MV-4-11 (cell line): ENCODE measurements at regions not wholly inside any gene's neighbourhood (a gene's known extent, or its start where the extent isn't known, plus 50 kb on each side); places are given as distances from the start of the nearest gene placed in this dataset.

Experiments
- DNase-seq: peaks from one replicate; lab custom pipeline; 2025; lab: John Stamatoyannopoulos, UW

DNA sequence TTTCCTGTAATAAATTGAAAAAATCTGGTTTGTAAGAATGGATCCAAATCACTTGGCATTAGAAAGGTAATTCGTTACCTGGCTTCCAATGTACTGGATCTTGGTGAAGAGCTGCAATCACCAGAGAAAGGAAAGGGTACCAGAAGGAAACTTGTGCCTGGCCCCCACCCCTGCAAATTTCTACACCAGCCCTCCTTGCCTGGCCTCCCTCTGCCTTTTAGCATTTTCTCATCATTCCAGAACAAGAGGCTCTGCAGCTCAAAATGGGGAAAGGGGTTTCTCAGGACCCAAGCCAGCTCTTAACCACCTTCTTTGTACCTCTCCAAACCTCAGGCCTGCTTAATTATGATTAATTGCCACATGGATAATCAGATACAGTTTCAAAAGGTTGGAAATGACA, 612.8 kb upstream of the MGMT start:
- no peak for DNase-seq

GRCh38 chr10:128854963-128855362, 612.1 kb upstream of the MGMT start:
- DNase-seq, result no peak

- DNase-seq, result no peak
Measured at GRCh38 chr10:128855618-128856428, 611.2 kb upstream of the MGMT start.

- DNase-seq, result peak; percentile 20
Measured at GRCh38 chr10:128859738-128860386, 607.2 kb upstream of the MGMT start.

DNA sequence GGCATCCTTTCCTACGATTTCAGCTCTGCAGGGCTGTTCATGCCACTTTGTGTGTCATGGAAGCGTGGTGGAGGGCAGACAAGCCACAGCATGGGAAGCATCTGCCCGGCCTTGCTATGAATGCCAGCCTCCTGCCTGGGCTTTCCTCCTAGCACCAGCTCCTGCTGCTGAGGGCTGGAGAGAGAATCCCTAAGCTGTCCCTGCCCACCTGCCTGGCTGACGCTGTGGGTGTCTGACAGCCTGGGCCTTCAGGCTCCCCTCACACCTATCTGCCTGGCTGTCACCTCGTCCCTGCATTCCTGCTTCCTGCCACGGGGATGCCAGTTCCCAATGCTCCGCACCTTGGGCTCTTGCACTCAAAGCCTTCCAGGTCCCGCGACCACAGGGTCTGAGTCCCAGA, 606.5 kb upstream of the MGMT start:
- DNase-seq, result no peak

GRCh38 chr10:128861018-128861901, 605.8 kb upstream of the MGMT start:
- no peak for DNase-seq

DNA sequence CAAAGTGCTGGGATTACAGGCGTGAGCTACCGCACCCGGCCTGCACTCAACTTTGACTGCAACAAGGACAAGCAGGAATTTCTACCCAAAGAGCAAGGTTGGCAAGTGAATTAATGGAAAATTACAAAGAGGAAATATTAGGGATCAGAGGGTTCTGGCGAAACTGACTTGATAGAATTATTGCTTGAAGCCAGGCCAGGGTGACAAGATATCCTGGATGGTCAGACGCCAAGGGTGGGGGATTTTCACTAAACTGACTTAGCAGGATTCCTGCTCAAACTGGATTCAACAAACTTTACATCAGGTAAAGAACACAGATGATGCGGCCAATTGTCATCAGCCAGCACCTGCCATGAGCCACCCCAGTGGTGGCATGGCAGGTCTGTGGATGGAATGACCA, 603.6 kb upstream of the MGMT start:
- no peak for DNase-seq

- no peak for DNase-seq
Measured at GRCh38 chr10:128863823-128864405, 603.1 kb upstream of the MGMT start.

DNA sequence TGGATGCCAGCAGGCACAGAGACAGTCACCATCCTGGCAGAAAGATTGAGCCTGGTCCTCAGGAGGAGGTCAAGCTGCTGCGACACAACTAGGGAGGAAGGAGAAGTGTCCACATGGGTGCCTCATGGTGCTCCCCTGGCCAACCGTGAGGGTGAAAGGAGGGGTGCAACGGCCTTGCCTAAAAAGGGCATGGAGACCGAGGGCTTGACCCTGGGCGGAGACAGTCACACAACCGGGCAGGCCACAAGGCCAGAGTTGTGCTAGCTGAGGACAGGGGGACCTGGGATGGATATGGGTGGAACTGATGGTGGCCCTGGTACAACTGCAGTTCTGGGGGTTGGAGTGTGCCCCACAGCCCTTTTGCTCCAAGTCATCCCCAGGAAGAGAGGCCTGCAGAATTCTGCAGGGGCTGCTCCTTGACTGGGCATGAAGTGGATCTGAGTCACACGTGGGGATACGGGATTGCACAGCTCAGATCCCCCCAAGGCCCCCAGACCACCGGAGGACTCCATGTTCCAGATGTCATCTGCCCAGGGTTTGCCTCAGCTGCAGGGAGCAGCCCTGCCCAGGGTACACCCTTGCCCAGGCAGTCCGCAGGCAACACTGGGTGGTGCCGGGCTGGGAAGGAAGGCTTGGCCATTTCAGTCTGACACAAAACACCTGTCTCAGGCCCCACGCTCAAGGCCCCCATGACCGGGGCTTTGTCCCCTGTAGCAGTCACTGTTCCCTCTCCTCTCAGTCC, 602.3 kb upstream of the MGMT start:
- DNase-seq, result no peak

- DNase-seq, result no peak
Measured at GRCh38 chr10:128865436-128866195, 601.4 kb upstream of the MGMT start.

DNA sequence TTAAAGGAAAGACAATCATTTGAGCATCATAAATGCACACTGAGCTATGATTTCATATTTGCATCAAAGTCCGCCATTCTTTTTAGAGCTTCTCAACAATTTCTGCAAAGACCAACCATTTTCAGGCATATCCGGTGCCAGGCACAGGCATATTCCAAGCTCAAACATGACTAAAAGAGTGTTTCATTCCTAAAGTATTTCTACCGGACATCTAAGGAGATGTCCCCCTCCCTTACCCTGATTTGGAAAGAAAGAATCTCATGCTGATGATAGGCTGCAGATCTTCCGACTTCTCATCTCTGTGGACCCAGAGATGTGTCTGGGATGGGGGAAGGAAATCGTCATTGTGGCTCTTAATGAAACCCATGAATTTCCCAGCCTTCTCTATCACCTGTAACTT, 600.5 kb upstream of the MGMT start:
- DNase-seq, result no peak

DNA sequence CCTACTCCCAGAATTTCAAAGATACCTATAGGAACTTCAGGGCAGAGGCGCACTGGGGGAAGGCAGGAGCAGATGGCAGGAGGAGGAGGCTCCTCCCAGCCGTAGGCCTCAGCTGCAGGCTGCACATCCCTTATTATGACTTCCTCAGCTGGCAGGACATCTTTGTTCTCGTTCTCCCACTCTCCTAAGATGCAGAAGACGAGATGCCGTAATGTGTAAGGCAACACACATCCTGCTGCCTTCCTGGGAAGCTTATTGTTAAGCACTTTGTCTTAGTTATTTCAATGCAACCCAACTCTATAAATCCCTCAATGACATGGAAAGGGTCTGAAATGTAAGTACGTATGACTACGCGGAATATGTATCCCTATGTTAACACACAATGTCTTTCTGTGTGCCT, 599.8 kb upstream of the MGMT start:
- no peak for DNase-seq

DNA sequence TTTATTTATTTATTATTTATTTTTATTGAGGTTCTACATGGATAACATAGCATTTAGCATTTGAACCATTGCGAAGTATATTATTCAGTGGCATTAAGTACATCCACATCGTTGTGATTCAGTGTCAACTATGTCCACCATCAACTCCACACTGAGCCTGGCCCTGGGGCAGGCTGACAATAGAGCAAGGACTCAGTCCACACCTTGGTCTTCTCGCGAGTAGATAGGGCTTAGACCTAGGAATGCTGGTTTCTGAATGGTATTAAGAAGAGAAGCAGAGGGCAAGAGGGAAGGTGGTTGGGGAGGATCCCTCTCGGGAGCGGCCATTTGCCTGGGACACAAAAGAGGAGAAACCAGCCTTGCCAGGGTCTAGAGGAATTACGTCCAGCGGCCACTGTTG, 599.2 kb upstream of the MGMT start:
- DNase-seq, result no peak

DNA sequence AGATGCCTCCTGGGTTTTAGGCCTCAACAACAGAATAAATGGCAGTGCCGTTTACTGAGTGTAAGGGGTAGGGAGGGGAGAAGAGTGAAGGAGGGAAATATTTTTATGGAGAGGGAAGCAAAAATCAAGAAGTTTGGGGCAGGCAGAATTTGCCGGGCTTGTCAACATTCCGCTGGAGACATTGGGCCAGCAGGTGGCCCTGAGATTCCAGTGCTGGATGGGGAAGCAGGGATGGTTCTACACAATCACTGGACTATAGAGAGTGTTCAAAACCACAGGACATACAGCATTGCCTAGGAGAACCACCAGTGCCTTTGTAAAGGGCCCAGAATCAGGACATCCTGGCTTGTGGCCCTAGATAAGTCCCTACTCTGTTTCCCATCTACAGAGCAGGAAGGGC, 598.6 kb upstream of the MGMT start:
- DNase-seq, result no peak

- DNase-seq, result no peak
Measured at GRCh38 chr10:128869101-128869749, 597.8 kb upstream of the MGMT start.

DNA sequence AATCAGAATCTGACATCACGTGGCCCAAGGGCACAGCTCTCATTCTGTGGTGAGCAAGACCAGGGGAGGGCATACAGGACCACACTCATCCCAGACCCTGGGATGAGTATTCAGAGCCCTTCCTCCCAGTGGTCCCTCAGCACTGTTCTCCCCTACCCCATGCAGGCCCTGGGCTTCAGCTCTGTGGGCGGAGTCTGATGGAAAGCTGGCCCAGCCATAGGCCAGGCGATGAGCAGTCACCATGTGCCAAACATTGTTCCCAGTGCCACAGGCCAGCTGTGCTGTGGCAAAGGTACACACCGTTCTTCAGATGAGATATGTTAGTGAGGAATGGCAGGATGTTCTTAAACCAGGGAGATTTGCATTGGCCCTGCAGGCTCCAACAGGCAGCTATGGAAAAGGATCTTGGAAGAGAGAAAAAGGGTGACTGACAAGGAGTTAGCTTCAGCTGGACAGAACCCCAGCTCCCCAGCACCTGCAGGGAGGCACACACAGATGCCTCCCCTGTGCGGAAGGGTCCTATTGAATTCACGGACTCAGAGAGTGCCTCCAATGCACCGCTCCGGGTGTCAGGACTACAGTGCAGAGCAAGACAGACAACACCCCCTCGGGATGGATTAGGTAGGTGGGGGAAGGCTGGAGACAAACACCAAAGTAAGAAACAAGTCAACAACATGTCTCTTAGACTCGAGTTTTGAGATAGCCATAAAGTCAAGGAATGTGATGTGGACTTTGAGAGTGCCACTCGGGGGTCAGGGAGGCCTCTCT, 596.0 kb upstream of the MGMT start:
- no peak for DNase-seq

DNA sequence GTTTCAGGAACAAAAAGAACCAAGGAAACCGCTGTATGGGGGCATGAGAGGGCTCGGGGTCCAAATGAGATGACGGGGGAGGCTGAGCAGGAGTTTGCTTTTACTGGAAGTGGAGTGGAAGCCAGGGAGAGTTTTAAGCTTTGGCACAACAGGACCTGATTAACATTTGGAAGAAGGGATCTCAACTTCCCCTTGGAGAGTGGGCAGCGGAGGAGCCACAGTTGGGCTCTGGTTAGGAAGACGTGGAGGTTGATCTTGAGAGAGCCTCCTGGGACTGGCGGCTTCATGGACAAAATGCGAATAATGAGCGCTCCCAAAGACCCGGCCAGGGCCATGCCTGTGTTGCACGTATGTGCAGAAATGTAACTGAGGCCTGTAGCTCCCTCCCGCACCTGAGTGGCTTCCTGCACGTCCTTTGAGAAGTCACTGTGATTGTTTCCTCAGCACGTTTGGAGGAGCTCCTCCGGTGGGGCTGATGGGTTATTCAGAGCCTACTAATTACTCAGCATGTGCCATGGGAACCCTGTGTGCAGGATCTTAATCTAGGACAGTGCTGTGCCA, 595.3 kb upstream of the MGMT start:
- no peak for DNase-seq

DNA sequence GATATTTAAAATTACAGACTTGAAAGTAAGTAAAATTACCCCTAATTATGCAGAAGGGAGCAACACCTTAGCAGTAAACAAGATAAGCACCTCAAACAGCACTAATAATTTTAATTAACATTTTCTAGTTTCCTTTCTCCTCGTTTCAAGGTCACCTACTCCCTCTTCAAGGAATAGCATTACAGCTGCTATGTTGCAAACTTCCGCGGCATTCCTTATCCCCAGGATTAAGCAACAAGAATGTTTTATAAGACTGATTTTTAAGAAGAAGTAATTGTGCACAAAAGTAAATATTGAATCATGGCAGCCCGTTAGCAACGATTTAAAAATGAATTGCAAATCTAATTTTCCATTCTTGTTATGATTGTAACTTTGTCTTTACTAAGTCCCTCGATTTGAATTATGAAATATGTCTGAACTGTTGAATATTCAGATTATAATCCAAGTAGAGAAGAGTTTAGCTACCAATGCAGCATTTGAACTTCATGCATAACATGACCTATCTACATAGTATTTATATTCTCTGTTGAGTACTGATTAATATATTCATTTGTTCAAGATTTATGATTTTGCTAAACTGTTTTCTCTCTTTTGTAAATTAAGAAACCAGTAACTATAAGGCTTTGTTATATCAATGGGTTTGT, 593.5 kb upstream of the MGMT start:
- DNase-seq, result no peak

GRCh38 chr10:128874331-128874730, 592.7 kb upstream of the MGMT start:
- DNase-seq, result no peak
